ENCODE measurements at regions not wholly inside any gene's neighbourhood (a gene's known extent, or its start where the extent isn't known, plus 50 kb on each side); places are given as distances from the start of the nearest gene placed in this dataset.
A peak's percentile ranks its signal among the peaks of the same experiment; 100 is the strongest.

- ChIA-PET CTCF (no interaction called here), POLR2A (no interaction called here)
- peaks cover 1% of the 10 kb centered on the region for H3K4me1 Mint-ChIP-seq (ENCODE audit: low read depth)
- H3K36me3 Mint-ChIP-seq (ENCODE audit: low read depth): no peaks in the 10 kb centered on the region
- peaks cover 6% of the 10 kb centered on the region for H3K27me3 Mint-ChIP-seq (ENCODE audit: low read depth)
- ATAC-seq: no peak
- peaks cover 12% of the 10 kb centered on the region for H3K9me3 Mint-ChIP-seq (ENCODE audit: insufficient read depth)
- DNase-seq: no peak
- H3K27ac Mint-ChIP-seq: no peak overlapping the region
- H3K4me3 Mint-ChIP-seq: no peak overlapping the region
These were observed 219.6 kb upstream of the SHH start for GRCh38 chr7:156031679-156032478.

GRCh38 chr7:156029460-156030007 is 217.3 kb upstream of the SHH start:
- peaks cover 1% of the 10 kb centered on the region for H3K4me1 Mint-ChIP-seq (ENCODE audit: low read depth)
- POLR2A ChIA-PET: no interaction called here
- no peak for DNase-seq
- CTCF ChIA-PET: no interaction called here
- H3K36me3 Mint-ChIP-seq (ENCODE audit: low read depth): no peaks in the 10 kb centered on the region
- no peaks in the 10 kb centered on the region for H3K27me3 Mint-ChIP-seq (ENCODE audit: low read depth)
- no peak for ATAC-seq
- no peak overlapping the region for H3K27ac Mint-ChIP-seq
- H3K9me3 Mint-ChIP-seq (ENCODE audit: insufficient read depth): peaks cover 12% of the 10 kb centered on the region
- no peak overlapping the region for H3K4me3 Mint-ChIP-seq

- Mint-ChIP-seq H3K4me1 (ENCODE audit: low read depth) (no peaks in the 10 kb centered on the region), H3K27me3 (ENCODE audit: low read depth) (no peaks in the 10 kb centered on the region), H3K9me3 (ENCODE audit: insufficient read depth) (peaks cover 12% of the 10 kb centered on the region), H3K36me3 (ENCODE audit: low read depth) (no peaks in the 10 kb centered on the region), H3K27ac (no peak overlapping the region), H3K4me3 (no peak overlapping the region)
- CTCF ChIA-PET: no interaction called here
- DNase-seq: no peak
- ATAC-seq: no peak
- POLR2A ChIA-PET: no interaction called here
These were observed 216.3 kb upstream of the SHH start for GRCh38 chr7:156028521-156028920.

- no peaks in the 10 kb centered on the region for H3K36me3 Mint-ChIP-seq (ENCODE audit: low read depth)
- no peak overlapping the region for H3K4me3 Mint-ChIP-seq
- peaks cover 5% of the 10 kb centered on the region for H3K9me3 Mint-ChIP-seq (ENCODE audit: insufficient read depth)
- no peak overlapping the region for H3K27ac Mint-ChIP-seq
- H3K4me1 Mint-ChIP-seq (ENCODE audit: low read depth): no peaks in the 10 kb centered on the region
- CTCF ChIA-PET: no interaction called here
- ATAC-seq (no peak), DNase-seq (no peak)
- no peaks in the 10 kb centered on the region for H3K27me3 Mint-ChIP-seq (ENCODE audit: low read depth)
- POLR2A ChIA-PET: no interaction called here
These were observed 215.6 kb upstream of the SHH start for GRCh38 chr7:156027821-156028220.

GRCh38 chr7:156026603-156027002 is 214.3 kb upstream of the SHH start:
- Mint-ChIP-seq H3K9me3 (ENCODE audit: insufficient read depth) (no peaks in the 10 kb centered on the region), H3K4me1 (ENCODE audit: low read depth) (no peaks in the 10 kb centered on the region), H3K36me3 (ENCODE audit: low read depth) (no peaks in the 10 kb centered on the region), H3K27me3 (ENCODE audit: low read depth) (no peaks in the 10 kb centered on the region), H3K27ac (no peak overlapping the region), H3K4me3 (no peak overlapping the region)
- ChIA-PET POLR2A (no interaction called here), CTCF (no interaction called here)
- DNase-seq: no peak
- ATAC-seq: no peak

GRCh38 chr7:156026076-156026600 is 213.9 kb upstream of the SHH start:
- ChIA-PET POLR2A (no interaction called here), CTCF (no interaction called here)

GRCh38 chr7:156025675-156026074 is 213.4 kb upstream of the SHH start:
- no peaks in the 10 kb centered on the region for H3K36me3 Mint-ChIP-seq (ENCODE audit: low read depth)
- no peaks in the 10 kb centered on the region for H3K9me3 Mint-ChIP-seq (ENCODE audit: insufficient read depth)
- DNase-seq: no peak
- ATAC-seq: no peak
- H3K27me3 Mint-ChIP-seq (ENCODE audit: low read depth): no peaks in the 10 kb centered on the region
- H3K4me3 Mint-ChIP-seq: no peak overlapping the region
- peaks cover 3% of the 10 kb centered on the region for H3K4me1 Mint-ChIP-seq (ENCODE audit: low read depth)
- ChIA-PET POLR2A (no interaction called here), CTCF (no interaction called here)
- no peak overlapping the region for H3K27ac Mint-ChIP-seq

More at GRCh38 chr7:156026076-156026600, 213.9 kb upstream of the SHH start:
- Mint-ChIP-seq H3K4me1 (ENCODE audit: low read depth) (no peaks in the 10 kb centered on the region), H3K36me3 (ENCODE audit: low read depth) (no peaks in the 10 kb centered on the region), H3K27me3 (ENCODE audit: low read depth) (no peaks in the 10 kb centered on the region), H3K9me3 (ENCODE audit: insufficient read depth) (no peaks in the 10 kb centered on the region), H3K4me3 (no peak overlapping the region), H3K27ac (no peak overlapping the region)
- no peak for DNase-seq
- ATAC-seq: no peak

GRCh38 chr7:156024201-156024600 is 211.9 kb upstream of the SHH start:
- Mint-ChIP-seq H3K36me3 (ENCODE audit: low read depth) (no peaks in the 10 kb centered on the region), H3K4me3 (no peak overlapping the region), H3K27ac (no peak overlapping the region), H3K9me3 (ENCODE audit: insufficient read depth) (no peaks in the 10 kb centered on the region), H3K4me1 (ENCODE audit: low read depth) (peaks cover 13% of the 10 kb centered on the region), H3K27me3 (ENCODE audit: low read depth) (no peaks in the 10 kb centered on the region)
- ATAC-seq (no peak), DNase-seq (no peak)
- ChIA-PET CTCF (no interaction called here), POLR2A (no interaction called here)

- CTCF ChIA-PET: no interaction called here
- POLR2A ChIA-PET: no interaction called here
- no peak for DNase-seq
- H3K9me3 Mint-ChIP-seq (ENCODE audit: insufficient read depth): no peaks in the 10 kb centered on the region
- peaks cover 13% of the 10 kb centered on the region for H3K4me1 Mint-ChIP-seq (ENCODE audit: low read depth)
- no peaks in the 10 kb centered on the region for H3K27me3 Mint-ChIP-seq (ENCODE audit: low read depth)
- no peak overlapping the region for H3K4me3 Mint-ChIP-seq
- no peak for ATAC-seq
- no peak overlapping the region for H3K27ac Mint-ChIP-seq
- H3K36me3 Mint-ChIP-seq (ENCODE audit: low read depth): no peaks in the 10 kb centered on the region
These were observed 210.5 kb upstream of the SHH start for GRCh38 chr7:156022483-156023459.

GRCh38 chr7:156021471-156021870 is 209.2 kb upstream of the SHH start:
- no peak for ATAC-seq

GRCh38 chr7:156020566-156020965 is 208.3 kb upstream of the SHH start:
- no peak for DNase-seq
- peak overlapping the region; percentile 23 for H3K27ac Mint-ChIP-seq
- ChIA-PET CTCF (no interaction called here), POLR2A (interaction anchor here (0.7 kb wide), 1 partner anchor 728 kb away, joined by 3 read pairs; no protein-coding TSS in a partner anchor)
- H3K4me1 Mint-ChIP-seq (ENCODE audit: low read depth): peaks cover 13% of the 10 kb centered on the region
- ATAC-seq: no peak
- H3K4me3 Mint-ChIP-seq: no peak overlapping the region
- H3K36me3 Mint-ChIP-seq (ENCODE audit: low read depth): no peaks in the 10 kb centered on the region
- H3K27me3 Mint-ChIP-seq (ENCODE audit: low read depth): peaks cover 2% of the 10 kb centered on the region
- no peaks in the 10 kb centered on the region for H3K9me3 Mint-ChIP-seq (ENCODE audit: insufficient read depth)

More at GRCh38 chr7:156021471-156021870, 209.2 kb upstream of the SHH start:
- no peak for DNase-seq
- Mint-ChIP-seq H3K27me3 (ENCODE audit: low read depth) (no peaks in the 10 kb centered on the region), H3K9me3 (ENCODE audit: insufficient read depth) (no peaks in the 10 kb centered on the region), H3K4me3 (no peak overlapping the region), H3K4me1 (ENCODE audit: low read depth) (peaks cover 13% of the 10 kb centered on the region), H3K27ac (no peak overlapping the region), H3K36me3 (ENCODE audit: low read depth) (no peaks in the 10 kb centered on the region)
- CTCF ChIA-PET: no interaction called here
- POLR2A ChIA-PET: interaction anchor here (0.7 kb wide), 1 partner anchor 729 kb away, joined by 3 read pairs; no protein-coding TSS in a partner anchor

All from activated CD8-positive, alpha-beta T cell treated with anti-CD3 and anti-CD28 coated beads, Interleukin-2, amount 10 ng/mL, durations not matched to agents 7 days and 5 days (primary cell).